HL-60 (cell line): ENCODE measurements at regions not wholly inside any gene's neighbourhood (a gene's known extent, or its start where the extent isn't known, plus 50 kb on each side); places are given as distances from the start of the nearest gene placed in this dataset.

Source experiments
- DNase-seq, 2 experiments: peaks; one replicate each; pipeline ENCODE4 v3.0.0-alpha.2; 2010 to 2020; ENCODE audit warnings: low read depth in 1 of 2, low spot score in 1 of 2
- H3K27ac ChIP-seq: fragments of 250-450 bp; sonication (Bioruptor Pico); replicated peaks from 2 replicates; pipeline ENCODE4 v1.5.1; 2020; ENCODE audit warnings: mild to moderate bottlenecking, moderate library complexity
- H3K27me3 ChIP-seq: fragments of 250-450 bp; sonication (Bioruptor Pico); 2 replicates; pipeline ENCODE4 v1.5.1; 2021; ENCODE audit warnings: mild to moderate bottlenecking, moderate library complexity; ENCODE audit not compliant: insufficient read depth, poor library complexity, severe bottlenecking
- H3K4me3 ChIP-seq: replicated peaks from 2 replicates; pipeline ENCODE4 v1.5.1; 2011; ENCODE audit warnings: mild to moderate bottlenecking, control low read depth, low read length; ENCODE audit not compliant: insufficient read depth
- CTCF ChIP-seq: IDR thresholded peaks from one replicate; pipeline ENCODE4 v1.5.1; 2011; ENCODE audit warnings: low read length, control low read depth, inconsistent platforms; ENCODE audit not compliant: insufficient read depth
- GABPA ChIP-seq: IDR thresholded peaks from 2 replicates; pipeline ENCODE4 v1.6.1; 2012; ENCODE audit warnings: low read depth
- POLR2AphosphoS5 ChIP-seq: IDR thresholded peaks from 2 replicates; pipeline ENCODE4 v1.6.1; 2012; ENCODE audit warnings: low read depth
- SPI1 ChIP-seq: IDR thresholded peaks from 2 replicates; pipeline ENCODE4 v1.6.1; 2012; ENCODE audit warnings: low read depth, mild to moderate bottlenecking, borderline replicate concordance
- TF ChIP-seq, protein P1 (sequence below): IDR thresholded peaks from 2 replicates; pipeline ENCODE4 v1.6.1; 2012; ENCODE audit warnings: low read depth; ENCODE audit not compliant: insufficient replicate concordance

- no peak for DNase-seq
- Histone ChIP-seq H3K27ac (no peak overlapping the region), H3K4me3 (no peak overlapping the region), H3K27me3 (no peaks in the 10 kb centered on the region)
- TF ChIP-seq GABPA: no peak
- TF ChIP-seq POLR2AphosphoS5: no peak
- TF ChIP-seq, protein P1, sequence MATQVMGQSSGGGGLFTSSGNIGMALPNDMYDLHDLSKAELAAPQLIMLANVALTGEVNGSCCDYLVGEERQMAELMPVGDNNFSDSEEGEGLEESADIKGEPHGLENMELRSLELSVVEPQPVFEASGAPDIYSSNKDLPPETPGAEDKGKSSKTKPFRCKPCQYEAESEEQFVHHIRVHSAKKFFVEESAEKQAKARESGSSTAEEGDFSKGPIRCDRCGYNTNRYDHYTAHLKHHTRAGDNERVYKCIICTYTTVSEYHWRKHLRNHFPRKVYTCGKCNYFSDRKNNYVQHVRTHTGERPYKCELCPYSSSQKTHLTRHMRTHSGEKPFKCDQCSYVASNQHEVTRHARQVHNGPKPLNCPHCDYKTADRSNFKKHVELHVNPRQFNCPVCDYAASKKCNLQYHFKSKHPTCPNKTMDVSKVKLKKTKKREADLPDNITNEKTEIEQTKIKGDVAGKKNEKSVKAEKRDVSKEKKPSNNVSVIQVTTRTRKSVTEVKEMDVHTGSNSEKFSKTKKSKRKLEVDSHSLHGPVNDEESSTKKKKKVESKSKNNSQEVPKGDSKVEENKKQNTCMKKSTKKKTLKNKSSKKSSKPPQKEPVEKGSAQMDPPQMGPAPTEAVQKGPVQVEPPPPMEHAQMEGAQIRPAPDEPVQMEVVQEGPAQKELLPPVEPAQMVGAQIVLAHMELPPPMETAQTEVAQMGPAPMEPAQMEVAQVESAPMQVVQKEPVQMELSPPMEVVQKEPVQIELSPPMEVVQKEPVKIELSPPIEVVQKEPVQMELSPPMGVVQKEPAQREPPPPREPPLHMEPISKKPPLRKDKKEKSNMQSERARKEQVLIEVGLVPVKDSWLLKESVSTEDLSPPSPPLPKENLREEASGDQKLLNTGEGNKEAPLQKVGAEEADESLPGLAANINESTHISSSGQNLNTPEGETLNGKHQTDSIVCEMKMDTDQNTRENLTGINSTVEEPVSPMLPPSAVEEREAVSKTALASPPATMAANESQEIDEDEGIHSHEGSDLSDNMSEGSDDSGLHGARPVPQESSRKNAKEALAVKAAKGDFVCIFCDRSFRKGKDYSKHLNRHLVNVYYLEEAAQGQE: no peak
- no peak for TF ChIP-seq CTCF
These were observed 175.6 kb upstream of the TLE4 start for GRCh38 chr9:79396168-79396567.

GRCh38 chr9:79403495-79403894 is 168.3 kb upstream of the TLE4 start:
- Histone ChIP-seq H3K27ac (no peak overlapping the region), H3K4me3 (no peak overlapping the region), H3K27me3 (no peaks in the 10 kb centered on the region)
- TF ChIP-seq, protein P1: no peak
- TF ChIP-seq GABPA: no peak
- no peak for TF ChIP-seq CTCF
- no peak for TF ChIP-seq SPI1
- no peak for DNase-seq

GRCh38 chr9:79408200-79408599 is 163.6 kb upstream of the TLE4 start:
- Histone ChIP-seq H3K4me3 (no peak overlapping the region), H3K27me3 (no peaks in the 10 kb centered on the region), H3K27ac (no peak overlapping the region)
- TF ChIP-seq GABPA (no peak), POLR2AphosphoS5 (no peak), CTCF (no peak), SPI1 (no peak)
- TF ChIP-seq, protein P1: no peak
- no peak for DNase-seq
